ENCODE measurements at regions not wholly inside any gene's neighbourhood (a gene's known extent, or its start where the extent isn't known, plus 50 kb on each side); places are given as distances from the start of the nearest gene placed in this dataset.
"Not testable (repeated sequence)": the region's sequence is repeated elsewhere in the genome, so short reads cannot be mapped to it uniquely, and the experiment has no call there.

DNA sequence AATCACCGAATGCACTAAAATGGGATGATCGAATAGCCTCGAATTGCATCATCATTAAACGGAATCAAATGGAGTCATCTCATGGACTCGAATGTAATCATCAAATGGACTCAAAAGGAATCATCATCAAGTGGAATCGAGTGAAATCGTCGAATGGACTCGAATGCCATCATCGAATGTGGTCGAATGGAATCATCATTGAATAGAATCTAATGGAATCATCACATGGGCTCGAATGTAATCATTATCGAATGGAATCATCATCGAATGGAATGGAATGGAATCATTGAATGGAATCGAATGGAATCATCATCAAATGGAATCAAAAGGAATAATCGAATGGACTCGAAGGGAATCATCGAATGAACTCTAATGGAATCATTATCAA, 224.3 kb downstream of the SHCBP1 start:
- TF ChIP-seq, protein P1, sequence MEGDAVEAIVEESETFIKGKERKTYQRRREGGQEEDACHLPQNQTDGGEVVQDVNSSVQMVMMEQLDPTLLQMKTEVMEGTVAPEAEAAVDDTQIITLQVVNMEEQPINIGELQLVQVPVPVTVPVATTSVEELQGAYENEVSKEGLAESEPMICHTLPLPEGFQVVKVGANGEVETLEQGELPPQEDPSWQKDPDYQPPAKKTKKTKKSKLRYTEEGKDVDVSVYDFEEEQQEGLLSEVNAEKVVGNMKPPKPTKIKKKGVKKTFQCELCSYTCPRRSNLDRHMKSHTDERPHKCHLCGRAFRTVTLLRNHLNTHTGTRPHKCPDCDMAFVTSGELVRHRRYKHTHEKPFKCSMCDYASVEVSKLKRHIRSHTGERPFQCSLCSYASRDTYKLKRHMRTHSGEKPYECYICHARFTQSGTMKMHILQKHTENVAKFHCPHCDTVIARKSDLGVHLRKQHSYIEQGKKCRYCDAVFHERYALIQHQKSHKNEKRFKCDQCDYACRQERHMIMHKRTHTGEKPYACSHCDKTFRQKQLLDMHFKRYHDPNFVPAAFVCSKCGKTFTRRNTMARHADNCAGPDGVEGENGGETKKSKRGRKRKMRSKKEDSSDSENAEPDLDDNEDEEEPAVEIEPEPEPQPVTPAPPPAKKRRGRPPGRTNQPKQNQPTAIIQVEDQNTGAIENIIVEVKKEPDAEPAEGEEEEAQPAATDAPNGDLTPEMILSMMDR (IDR thresholded peaks at IDR 0.05; ENCODE audit: poor library complexity) = not testable (repeated sequence)
- TF ChIP-seq EZH2 (IDR thresholded peaks at IDR 0.05; ENCODE audit: borderline replicate concordance); EZH2phosphoT487 (IDR thresholded peaks at IDR 0.05; ENCODE audit: low read depth, severe bottlenecking, unreplicated experiment): not testable (repeated sequence)

Measured in hepatocyte (in vitro differentiated cells).